ENCODE measurements at regions not wholly inside any gene's neighbourhood (a gene's known extent, or its start where the extent isn't known, plus 50 kb on each side); places are given as distances from the start of the nearest gene placed in this dataset.
"Not testable (repeated sequence)": the region's sequence is repeated elsewhere in the genome, so short reads cannot be mapped to it uniquely, and the experiment has no call there.

DNA sequence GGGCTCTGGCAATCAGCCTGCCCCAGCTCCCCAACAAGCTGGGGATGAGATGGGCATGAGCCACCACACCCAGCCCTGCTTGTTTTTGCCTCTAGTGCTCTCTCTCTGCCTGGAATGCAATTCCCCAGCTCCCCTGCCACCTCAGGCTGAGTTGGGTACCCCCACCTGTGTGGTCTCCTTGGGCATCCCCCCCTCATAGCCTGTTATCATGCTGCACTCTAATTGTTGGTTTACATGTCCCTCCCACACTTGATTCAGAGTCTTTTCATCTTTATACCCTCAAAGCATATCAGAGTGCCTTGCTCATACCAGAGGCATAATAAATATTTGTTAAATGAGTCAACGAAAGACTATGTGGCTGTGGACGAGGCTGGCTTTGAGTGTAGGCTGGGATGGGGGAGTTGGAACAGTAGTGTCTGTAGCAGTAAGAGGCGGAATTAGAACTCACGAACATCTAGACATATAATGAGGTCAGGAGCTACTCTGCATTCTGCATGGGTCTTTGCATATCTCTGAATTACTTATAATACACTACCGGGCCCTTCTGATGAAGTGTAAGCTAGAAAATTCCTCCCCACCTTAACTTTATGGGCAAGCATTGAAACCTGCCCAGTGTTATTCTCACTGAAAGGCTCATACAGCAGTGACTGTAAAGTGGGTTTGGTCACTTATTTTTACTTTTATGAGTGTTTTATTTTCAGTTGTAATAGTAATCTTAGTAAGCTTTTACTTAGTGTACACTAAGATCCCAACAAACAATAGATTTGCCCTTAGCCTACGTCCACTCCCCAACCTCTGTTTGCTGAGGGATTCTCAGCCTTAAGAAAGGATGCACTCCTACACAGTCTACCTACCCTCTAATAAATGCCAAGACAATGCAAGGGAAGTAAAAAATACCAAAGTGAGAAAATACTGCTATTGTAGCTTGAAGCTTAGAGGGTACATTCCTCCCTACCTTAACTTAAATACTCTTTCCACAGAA is 58.7 kb downstream of the EDN1 start:
- DNase-seq (ENCODE audit: low spot score) = peak; percentile 71

DNA sequence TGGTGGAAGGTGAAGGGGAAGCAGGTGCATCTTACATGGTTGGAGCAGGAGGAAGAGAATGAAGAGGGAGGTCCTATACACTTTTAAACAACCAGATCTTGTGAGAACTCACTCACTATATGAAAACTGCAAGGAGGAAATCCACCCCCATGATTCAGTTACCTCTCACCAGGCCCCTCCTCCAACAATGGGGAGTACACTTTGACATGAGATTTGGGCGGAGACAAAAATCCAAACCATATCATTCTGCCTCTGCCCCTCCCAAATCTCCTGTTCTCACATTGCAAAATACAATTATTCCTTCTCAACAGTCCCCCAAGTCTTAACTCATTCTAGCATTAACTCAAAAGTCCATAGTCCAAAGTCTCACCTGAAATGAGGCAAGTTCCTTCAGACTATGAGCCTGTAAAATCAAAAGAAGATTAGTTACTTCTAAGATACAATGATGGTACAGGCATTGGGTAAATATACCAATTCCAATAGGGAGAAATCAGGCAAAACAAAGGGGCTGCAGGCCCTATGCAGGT is 60.5 kb downstream of the EDN1 start:
- DNase-seq (ENCODE audit: low spot score) = no peak

DNA sequence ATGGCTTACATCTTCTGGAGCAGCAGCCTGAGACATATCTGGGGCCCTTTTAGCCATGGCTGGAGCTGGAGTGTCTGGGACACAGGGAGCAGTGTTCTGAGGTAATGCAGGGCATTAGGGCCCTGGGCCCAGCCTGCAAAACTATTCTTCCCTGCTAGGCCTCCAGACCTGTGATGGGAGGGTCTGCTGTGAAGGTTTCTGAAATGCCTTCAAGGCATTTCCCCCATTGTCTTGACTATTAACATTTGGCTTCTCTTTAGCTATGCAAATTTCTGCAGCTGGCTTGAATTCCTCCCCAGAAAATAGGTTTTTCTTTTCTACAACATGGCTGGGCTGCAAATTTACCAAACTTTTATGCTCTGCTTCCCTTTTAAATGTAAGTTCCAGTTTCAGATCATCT is 61.5 kb downstream of the EDN1 start:
- DNase-seq (ENCODE audit: low spot score) = no peak

DNA sequence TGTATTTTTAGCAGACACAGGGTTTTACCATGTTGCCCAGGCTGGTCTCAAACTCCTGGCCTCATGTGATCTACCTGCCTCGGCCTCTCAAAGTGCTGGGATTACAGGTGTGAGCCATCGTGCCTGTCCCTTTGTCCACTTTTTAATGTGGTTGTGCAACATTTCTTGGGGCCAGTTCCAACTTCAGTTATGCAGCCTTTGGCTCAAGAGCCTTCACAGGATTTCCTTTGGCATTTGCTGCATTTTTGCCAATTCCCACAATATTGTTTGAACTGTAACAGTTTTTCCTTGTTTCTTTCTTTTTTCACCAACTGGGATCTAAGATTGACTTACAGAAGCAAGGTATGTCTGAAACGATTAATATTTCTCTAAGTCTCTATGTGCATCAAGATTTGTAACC is 63.6 kb downstream of the EDN1 start:
- DNase-seq (ENCODE audit: low spot score) = no peak

DNA sequence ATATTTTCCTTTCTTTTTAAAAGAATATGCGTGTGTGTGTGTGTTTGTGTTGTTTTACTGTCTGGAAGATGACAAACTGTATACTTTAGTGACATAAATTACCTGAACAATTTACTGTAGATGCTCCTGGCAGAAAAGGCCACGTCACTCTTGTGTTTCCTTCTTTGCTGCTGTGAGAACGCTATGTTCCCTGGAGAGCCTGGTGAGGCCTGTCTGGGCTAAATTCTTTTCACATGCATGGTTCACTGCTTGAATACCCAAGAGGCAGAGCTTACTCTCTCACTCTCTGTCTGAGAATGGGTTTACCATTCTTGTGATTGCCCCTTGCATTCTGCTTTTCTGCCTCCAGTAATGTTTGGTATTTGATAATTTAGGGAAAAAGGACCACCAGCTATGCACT is 64.3 kb downstream of the EDN1 start:
- DNase-seq (ENCODE audit: low spot score) = peak; percentile 36

DNA sequence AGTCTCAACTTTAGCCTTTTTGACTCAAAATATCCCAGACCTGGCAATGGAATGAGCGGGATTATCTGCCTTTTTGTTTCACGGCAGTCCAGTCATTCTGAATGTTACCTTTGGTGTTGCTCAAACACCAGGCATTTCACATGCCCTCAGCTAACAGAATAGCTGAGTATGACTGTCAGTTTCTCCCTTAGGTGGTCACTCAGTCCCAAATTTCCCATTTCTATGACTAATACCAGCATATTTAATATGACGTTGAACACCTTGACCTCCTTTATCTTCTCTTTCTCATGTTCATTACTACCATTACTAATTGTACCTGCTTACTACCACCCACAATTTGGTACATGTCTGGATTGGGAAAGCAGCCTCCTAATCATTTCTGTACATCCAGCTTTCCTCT is 65.2 kb downstream of the EDN1 start:
- no peak for DNase-seq (ENCODE audit: low spot score)

DNA sequence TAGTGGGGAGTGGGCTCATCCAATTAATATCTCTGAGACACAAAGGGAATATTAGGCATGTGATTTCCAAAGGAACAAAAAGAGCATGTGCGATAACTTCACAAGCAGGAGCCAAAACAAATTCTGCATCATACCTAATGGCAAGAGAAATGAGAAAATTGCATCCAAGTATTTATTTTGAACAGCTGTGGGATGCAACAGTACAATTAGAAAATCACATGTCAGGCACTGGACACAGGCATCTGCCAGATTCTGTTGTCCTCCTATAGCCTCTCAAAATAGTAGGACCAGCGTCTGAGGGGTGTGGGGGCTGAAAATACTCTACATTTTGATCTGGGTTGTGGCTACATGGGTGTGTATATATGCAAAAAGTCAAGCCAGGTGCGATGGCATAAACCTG is 66.3 kb downstream of the EDN1 start:
- no peak for DNase-seq (ENCODE audit: low spot score)

DNA sequence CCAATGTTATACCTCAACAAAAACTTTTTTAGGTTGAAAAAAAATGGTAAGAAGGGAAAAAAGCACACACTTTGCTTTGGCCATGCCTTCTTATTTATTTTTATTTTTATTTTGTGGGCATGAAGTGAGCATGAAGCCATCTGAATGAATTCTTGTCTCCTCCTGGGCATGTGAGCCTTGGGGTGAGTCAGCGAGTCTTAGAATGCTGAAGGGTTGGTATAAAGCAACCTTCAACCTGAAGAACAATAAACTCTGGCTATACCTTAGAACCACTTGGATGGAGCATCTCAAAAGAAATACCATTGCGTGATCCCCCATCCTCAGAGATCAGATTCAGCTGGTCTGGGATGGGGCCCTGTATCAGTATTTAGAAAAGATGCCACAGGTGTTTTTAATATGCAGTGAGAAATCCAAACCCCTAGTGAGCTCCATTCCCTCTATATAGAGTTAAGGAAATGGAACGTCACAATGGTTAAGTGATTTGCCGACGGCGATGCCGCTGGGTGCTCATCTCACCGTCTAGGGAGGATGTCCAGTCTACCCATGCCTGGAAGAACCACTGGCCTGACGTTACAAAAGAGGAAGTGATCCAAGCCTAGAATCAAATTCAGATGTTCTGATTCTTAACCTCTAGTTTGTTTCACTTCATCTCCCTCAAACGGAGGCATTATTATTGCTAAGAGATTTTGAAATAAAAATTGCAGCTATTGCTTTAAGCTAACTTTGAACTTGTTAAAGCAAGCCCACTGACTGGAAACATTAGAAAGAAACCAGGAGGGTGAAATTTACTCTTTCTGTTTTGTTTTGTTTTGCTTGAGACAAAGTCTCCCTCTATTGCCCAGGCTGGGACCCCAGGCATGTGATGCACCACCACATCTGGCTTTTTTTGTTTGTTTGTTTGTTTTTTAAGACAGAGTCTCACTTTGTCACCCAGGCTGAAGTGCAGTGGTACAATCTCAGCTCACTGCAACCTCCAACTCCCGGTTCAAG is 67.1 kb downstream of the EDN1 start:
- DNase-seq (ENCODE audit: low spot score) = peak; percentile 55

DNA sequence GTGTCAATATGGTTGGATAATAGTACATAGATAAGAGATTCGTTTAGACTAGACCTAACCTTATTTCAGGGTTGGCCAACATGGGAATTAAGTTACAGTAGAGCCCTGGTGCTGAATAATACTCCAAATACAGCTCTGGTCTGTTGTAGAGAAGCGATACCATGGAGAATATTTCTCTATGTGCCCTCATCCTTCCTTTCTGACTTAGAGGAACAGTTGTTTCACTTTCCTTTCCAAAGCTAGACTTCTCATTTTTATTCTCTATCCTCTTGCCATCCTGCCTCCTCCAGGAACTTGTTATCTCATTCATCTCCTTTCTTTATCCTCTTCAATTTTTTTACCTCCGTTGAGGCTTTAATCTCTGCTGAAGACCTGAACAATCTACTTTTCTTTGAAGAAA is 68.9 kb downstream of the EDN1 start:
- no peak for DNase-seq (ENCODE audit: low spot score)

DNA sequence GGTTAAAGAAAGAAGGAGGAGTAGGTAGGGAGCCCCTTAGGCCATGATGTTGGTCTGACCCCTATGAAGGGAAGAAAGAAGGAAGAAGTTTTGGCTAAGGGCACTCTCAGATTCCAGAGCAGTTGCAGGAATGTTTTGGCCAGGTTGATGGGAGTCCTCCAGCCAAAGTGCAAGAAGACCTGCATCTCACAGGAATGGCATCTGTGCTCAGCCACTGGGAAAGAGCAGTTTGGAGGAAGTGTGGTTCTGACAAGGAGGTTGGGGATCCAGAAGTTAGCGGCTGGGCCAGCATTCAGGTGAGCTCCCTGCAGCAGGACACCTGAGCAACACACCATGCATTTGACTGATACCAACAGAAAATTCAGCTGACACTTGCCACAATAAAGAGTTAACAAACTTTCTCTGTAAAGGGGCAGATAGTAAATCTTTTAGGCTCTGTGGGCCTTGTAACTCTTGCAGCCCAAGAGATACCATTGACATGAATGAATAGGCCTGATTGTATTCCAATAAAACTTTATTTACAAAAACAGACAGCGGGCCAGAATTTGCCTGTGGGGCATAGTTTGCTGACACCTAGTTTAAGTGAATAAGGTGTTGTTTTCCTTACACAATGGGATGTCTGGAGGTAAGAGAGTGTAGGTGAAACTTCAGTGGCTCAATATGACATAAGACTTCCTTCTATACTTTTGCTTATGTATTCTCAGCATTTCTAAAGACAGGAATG is 71.0 kb downstream of the EDN1 start:
- no peak for DNase-seq (ENCODE audit: low spot score)

DNA sequence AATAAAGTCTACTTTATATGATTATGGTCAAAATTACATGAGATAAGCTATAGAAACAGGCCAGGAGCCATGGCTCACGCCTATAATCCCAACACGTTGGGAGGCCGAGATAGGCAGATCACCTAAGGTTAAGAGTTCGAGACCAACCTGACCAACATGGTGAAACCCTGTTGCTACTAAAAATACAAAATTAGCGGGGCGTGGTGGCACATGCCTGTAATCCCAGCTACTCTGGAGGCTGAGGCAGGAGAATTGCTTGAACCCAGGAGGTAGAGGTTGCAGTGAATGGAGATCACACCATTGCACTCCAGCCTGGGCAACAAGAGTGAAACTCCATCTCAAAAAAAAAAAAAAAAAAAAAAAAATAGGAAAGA is 73.1 kb downstream of the EDN1 start:
- DNase-seq (ENCODE audit: low spot score) = not testable (repeated sequence)

DNA sequence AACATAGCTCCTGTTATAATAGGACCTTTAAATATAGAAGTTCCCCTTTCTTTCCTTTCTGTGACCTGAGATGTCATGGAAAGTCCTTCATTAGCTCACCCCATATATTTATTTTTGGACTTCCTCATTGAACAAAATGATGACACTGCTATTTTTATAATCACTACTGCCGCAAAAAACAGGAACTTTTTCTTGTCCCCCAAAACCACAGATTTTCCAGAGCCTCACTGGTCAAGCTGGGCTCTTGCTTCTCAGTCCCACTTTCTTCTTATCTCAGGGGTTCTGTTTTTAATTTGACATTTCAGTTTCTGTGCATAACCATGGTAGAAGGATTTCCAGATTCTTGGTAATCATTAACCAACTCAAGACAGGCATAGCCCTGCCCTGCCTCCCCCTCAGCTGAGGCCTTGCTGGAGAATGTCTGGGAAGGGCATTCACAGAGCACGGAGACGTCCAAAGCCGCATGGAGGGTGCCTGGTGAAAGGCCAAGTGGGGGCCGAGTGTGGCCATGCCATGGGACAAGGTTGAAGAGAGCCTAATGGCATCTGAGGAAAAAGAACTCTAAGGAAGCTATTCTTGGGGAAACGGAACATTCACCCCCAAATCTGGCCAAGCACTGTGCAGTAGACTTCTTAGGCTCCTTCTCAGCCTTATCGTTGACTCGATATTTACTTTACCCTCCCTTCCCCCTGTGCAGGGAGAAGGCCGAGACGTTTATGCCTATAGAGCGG is 73.7 kb downstream of the EDN1 start:
- no peak for DNase-seq (ENCODE audit: low spot score)

DNA sequence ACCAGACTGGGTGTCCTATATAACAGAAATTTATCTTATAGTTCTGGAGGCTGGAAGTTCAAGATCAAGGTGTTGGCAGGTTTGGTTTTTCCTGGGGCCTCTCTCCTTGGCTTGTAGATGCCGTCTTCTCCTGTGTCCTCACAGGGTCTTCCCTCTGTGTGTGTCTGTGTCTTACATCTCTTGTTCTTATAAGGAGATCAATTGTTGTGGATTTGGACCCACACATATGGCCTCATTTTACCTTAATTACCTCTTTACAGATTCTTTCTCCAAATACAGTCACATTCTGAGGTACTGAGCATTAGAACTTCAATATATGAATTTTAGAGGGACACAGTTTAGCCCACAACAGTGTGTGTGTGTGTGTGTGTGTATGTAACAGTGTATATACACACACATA is 74.5 kb downstream of the EDN1 start:
- no peak for DNase-seq (ENCODE audit: low spot score)

DNA sequence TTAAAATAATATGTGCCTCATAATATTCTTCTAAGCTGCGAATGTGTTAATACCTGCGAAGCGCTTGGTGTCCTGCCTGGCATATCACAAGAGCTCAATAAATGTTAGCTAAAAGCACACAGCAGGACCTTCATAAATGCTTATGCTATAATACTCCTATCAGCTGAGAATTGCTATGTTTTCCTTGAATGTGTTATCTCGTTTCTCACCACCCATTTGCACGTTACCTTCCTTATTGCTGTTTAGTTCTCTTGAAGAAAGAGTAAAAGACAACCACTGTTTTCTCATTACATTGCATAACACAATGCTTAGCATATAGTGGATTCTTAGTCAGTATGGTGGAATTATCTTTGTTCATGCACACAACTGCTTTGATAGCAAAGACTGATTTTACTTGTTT is 76.6 kb downstream of the EDN1 start:
- no peak for DNase-seq (ENCODE audit: low spot score)

DNA sequence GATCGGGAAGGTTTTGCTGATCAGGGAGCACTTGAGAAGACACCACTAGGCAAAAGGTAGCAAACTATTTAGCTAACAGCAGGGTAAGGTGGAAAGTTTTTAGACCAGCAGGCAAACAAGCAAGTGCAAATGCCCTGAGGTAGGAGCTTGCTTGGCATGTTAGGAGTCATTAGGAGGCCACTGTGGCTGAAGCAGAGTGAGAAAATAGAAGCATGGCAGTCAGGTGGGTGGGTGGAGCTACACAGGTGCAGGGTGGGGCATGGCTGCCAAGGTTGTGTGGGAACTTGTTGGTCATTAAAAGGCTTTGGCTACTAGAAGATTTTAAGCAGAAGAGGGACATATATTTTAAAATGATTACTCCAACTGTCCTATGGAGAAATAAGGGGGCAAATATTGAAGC is 77.3 kb downstream of the EDN1 start:
- DNase-seq (ENCODE audit: low spot score) = no peak

DNA sequence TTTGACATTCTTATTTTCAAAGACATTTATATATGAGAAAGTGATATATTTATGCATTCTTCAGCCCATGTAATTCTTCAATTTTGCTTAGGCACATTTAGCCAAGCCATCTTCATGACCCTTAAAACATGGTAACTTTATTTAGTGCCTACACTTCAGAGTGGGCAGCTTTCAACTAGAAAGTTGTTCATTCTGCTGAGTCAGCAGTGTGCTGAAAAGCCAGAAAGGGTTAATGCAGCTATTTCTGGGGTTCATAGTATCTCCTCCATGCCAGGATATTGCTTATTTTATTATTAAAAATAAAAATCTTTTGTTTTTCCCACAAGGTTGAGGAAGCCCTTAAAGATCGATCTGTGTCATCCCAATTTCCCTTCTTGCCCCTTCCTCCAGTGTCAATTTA is 79.2 kb downstream of the EDN1 start:
- no peak for DNase-seq (ENCODE audit: low spot score)

DNA sequence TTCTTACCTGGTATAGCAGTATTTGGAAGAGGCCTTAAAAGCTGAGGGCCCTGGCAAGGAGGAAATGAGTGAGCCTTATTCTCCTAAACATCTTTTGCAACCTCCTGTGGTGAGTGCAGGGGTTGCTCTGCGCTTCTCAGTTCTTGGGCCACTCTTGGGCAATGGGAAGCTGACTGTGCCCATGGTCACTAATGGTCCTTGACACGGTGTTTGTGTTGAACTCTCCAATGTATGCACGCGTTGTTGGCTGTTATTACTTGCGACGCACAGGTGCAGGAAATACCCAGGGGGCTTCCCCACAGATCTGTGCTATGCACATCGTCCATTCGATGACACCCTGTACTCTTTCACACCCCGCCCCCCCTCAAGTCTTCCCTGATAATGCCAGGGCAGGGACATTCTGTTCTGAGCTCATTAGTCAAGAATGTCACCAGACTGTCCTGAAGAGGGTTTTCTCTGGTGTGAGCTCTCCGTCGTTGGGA is 79.7 kb downstream of the EDN1 start:
- DNase-seq (ENCODE audit: low spot score) = no peak

DNA sequence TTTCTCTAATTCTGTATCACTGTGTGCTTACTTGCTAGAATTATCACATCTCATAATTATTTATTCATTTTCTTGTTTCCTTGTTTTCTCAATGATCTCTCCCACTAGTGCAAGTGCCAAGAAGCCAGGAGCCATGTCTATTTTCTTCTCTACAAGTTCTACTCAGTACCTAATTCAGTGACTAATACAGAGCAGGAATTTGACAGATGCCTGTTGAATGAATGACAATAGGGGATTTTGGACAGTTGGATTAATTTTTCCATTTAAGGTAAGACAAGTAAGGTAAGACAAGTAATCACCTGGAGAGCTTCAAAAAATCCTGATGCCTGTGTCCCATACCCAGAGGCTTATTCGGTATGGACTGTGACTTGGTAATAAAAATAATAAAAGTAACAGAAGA is 81.0 kb downstream of the EDN1 start:
- DNase-seq (ENCODE audit: low spot score) = no peak

DNA sequence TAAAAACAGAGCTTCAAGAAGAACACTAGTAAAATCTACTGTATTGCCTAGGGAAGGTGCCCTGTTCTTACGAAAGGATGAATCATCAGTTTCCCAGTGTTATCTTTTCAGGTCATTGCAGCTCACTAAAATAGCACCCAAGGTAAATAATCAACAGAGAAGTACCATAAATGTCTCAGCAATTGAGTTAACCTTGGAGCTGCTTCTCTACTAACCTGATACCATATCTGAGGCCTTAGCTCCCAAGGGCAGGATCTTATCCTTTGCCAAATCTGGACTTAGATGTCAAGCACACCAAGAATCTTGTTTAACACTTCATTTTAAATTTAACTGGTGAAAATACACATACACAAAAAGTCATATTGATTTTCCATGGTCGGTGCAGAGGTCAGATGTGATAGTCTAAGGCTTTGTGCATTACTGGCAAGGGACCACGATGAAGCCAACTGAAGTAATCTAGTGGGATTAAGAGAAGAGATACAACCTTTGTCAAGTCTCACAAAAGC is 81.5 kb downstream of the EDN1 start:
- DNase-seq (ENCODE audit: low spot score) = no peak

DNA sequence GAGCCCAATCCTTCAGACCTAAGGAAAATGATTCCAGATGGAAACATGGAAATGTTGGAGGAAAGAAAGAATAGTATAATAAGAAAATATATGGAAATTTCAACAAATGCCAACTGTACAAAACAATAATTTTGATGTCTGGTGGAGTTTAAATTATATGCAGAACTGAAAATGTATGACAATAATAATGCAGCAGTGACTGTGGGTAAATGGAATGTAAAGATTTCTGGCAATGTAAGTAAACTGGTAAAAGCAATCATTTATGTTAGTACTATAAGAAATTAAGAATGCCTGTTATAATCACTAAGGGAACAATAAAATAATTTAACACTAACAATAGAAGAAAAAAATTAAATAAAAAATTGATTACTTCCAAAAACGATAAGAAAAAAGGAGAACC is 89.0 kb downstream of the EDN1 start:
- DNase-seq (ENCODE audit: low spot score) = no peak

DNA sequence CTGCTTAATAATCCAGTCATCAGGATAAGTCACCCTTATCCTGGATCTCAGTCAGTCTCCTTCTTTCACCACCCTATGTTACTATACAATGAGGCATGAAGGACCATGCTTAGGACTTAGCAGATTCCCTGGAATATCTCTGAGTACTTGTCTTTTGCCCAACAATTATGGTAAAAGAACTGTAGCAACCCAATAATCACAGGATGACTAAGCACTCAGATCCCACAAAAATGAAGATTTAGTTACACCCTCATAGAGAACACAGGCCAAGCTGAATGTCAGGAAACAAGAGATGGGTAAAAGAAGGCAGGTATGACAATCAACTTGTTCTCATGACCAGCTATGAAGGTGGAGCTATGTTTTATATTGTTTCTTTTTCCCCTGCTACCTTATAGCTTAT is 91.4 kb downstream of the EDN1 start:
- DNase-seq (ENCODE audit: low spot score) = peak; percentile 41
